Endothelial cell of umbilical vein (primary cell): ENCODE measurements at regions not wholly inside any gene's neighbourhood (a gene's known extent, or its start where the extent isn't known, plus 50 kb on each side); places are given as distances from the start of the nearest gene placed in this dataset.

Source experiments
- BruUV-seq: library from RNA; stranded (reverse); fragments of 400-500 nt; replicated peaks from 2 replicates; lab custom pipeline; 2021; lab: Mats Ljungman, UMichigan
- CTCF ChIA-PET: fragments of 300-600, 350-600 bp; sonication (Branson Sonifier 250); formaldehyde crosslinking; loops from one replicate; lab custom pipeline; 2021; ENCODE audit warnings: antibody characterized with exemption, inconsistent platforms; lab: Charles Lee
- POLR2A ChIA-PET: fragments of 300-600, 350-600 bp; sonication (Branson Sonifier 250); formaldehyde crosslinking; loops from one replicate; lab custom pipeline; 2021; ENCODE audit warnings: antibody characterized with exemption, inconsistent platforms; lab: Charles Lee
- DNase-seq: peaks from one replicate; pipeline ENCODE4 v3.0.0-alpha.2; 2011; ENCODE audit warnings: low read depth, low spot score
- FAIRE-seq: peaks from 2 replicates; lab custom pipeline; 2011; peaks lifted over from hg19 to GRCh38; lab: Jason Lieb, UNC
- H2AFZ ChIP-seq: 2 replicates; pipeline ENCODE4 v1.6.0; 2012; ENCODE audit warnings: low read depth, low read length, control low read depth, inconsistent platforms
- H3K27ac ChIP-seq: 2 replicates; pipeline ENCODE4 v1.5.1; 2011; ENCODE audit warnings: low read depth, mild to moderate bottlenecking, control low read depth, low read length, moderate library complexity; ENCODE audit not compliant: insufficient read depth
- H3K27me3 ChIP-seq, 2 experiments: 2 replicates each; pipeline versions ENCODE4 v1.6.0 to v1.6.1; 2011; ENCODE audit warnings: low read length in 2 of 2, mixed read lengths in 1 of 2; ENCODE audit not compliant: control insufficient read depth in 2 of 2, insufficient read depth in 2 of 2
- H3K36me3 ChIP-seq, 2 experiments: 2 replicates in 1 of 2; 3 replicates in 1 of 2; pipeline ENCODE4 v1.5.1; 2011; ENCODE audit warnings: low read length in 2 of 2, mild to moderate bottlenecking in 1 of 2, moderate library complexity in 1 of 2; ENCODE audit not compliant: control insufficient read depth in 2 of 2, insufficient read depth in 2 of 2; ENCODE audit errors: extremely low read depth in 1 of 2
- H3K4me1 ChIP-seq: 3 replicates; pipeline ENCODE4 v1.5.1; 2011; ENCODE audit warnings: mild to moderate bottlenecking, low read length; ENCODE audit not compliant: control insufficient read depth, insufficient read depth; ENCODE audit errors: extremely low read depth
- H3K4me2 ChIP-seq: 2 replicates; pipeline ENCODE4 v1.6.1; 2011; ENCODE audit warnings: low read length, control low read depth, mixed read lengths; ENCODE audit not compliant: insufficient read depth
- H3K4me3 ChIP-seq, 3 experiments: fragments of 200-600 bp in 1 of 3; sonication (generic), shearing (Covaris generic) in 1 of 3; replicated peaks in 1 of 3; 2 replicates each; pipeline ENCODE4 v1.5.1; 2011 to 2016; ENCODE audit warnings: control low read depth in 3 of 3, low read length in 3 of 3, mild to moderate bottlenecking in 2 of 3, inconsistent platforms in 1 of 3, low read depth in 1 of 3, moderate library complexity in 1 of 3; ENCODE audit not compliant: insufficient read depth in 1 of 3
- H3K79me2 ChIP-seq: 2 replicates; pipeline ENCODE4 v1.6.0; 2012; ENCODE audit warnings: low read length, inconsistent platforms; ENCODE audit not compliant: control insufficient read depth, insufficient read depth
- H3K9ac ChIP-seq: replicated peaks from 2 replicates; pipeline ENCODE3; 2011; ENCODE audit warnings: low read length, control low read depth; ENCODE audit not compliant: insufficient read depth; ENCODE audit errors: extremely low read depth
- H3K9me1 ChIP-seq: replicated peaks from 3 replicates; pipeline ENCODE4 v1.6.0; 2011; ENCODE audit warnings: mild to moderate bottlenecking, low read length; ENCODE audit not compliant: control insufficient read depth, insufficient read depth; ENCODE audit errors: extremely low read depth
- H3K9me3 ChIP-seq: replicated peaks from 2 replicates; pipeline ENCODE4 v1.5.1; 2012; ENCODE audit warnings: low read length, inconsistent platforms; ENCODE audit not compliant: control insufficient read depth, insufficient read depth
- H4K20me1 ChIP-seq: replicated peaks from 2 replicates; pipeline ENCODE3; 2011; ENCODE audit warnings: mild to moderate bottlenecking, low read length; ENCODE audit not compliant: control insufficient read depth, insufficient read depth; ENCODE audit errors: extremely low read depth
- CTCF ChIP-seq, 2 donors: IDR thresholded peaks; 1 replicate in 1 of 2; 2 replicates in 1 of 2; pipeline ENCODE4 v1.5.1; 2011; ENCODE audit warnings: low read length in 2 of 2, mild to moderate bottlenecking in 2 of 2, moderate library complexity in 2 of 2, control low read depth in 1 of 2, inconsistent platforms in 1 of 2, low read depth in 1 of 2; ENCODE audit not compliant: insufficient read depth in 1 of 2; ENCODE audit errors: extremely low read depth in 1 of 2
- EZH2 ChIP-seq: IDR thresholded peaks from 2 replicates; pipeline ENCODE4 v1.6.1; 2012; ENCODE audit warnings: borderline replicate concordance, low read depth, mild to moderate bottlenecking, moderate library complexity, low read length, inconsistent platforms; ENCODE audit not compliant: severe bottlenecking
- JUN ChIP-seq: IDR thresholded peaks from 2 replicates; pipeline ENCODE4 v1.6.1; 2011; ENCODE audit warnings: borderline replicate concordance, low read depth; ENCODE audit not compliant: insufficient read length, insufficient read depth
- MAX ChIP-seq: IDR thresholded peaks from 2 replicates; pipeline ENCODE4 v1.6.1; 2011; ENCODE audit not compliant: insufficient read depth, insufficient read length
- MYC ChIP-seq: IDR thresholded peaks from one replicate; pipeline ENCODE4 v1.6.1; 2011; ENCODE audit warnings: mild to moderate bottlenecking, low read depth, low read length
- POLR2A ChIP-seq: IDR thresholded peaks from 2 replicates; pipeline ENCODE4 v1.6.1; 2012; ENCODE audit warnings: low read depth, mild to moderate bottlenecking, control low read depth, low read length
- POLR2AphosphoS5 ChIP-seq: IDR thresholded peaks from 2 replicates; pipeline ENCODE4 v1.6.1; 2012; ENCODE audit warnings: low read depth, mild to moderate bottlenecking, control low read depth, low read length, moderate library complexity; ENCODE audit not compliant: insufficient read depth
- dilution Hi-C: fragments of 300-500 bp; cut with MboI; formaldehyde crosslinking; loops from one replicate; pipeline ENCODE4 v1.15.0; 2019; ENCODE audit warnings: low sequenced_read_pairs; ENCODE audit not compliant: extremely low pct_ligation_motif_present
- intact Hi-C: fragments of 100-400 bp; cut with micrococcal nuclease; formaldehyde crosslinking; loops from one replicate; pipeline ENCODE4 v1.10.0; 2022

- peaks cover 2 to 12% of the 10 kb centered on the region in 2 experiments for H3K27me3 ChIP-seq
- H3K79me2 ChIP-seq, result no peaks in the 10 kb centered on the region
- H3K27ac ChIP-seq, result no peak overlapping the region
- TF ChIP-seq POLR2A, result no peak
- TF ChIP-seq CTCF (IDR thresholded peaks at IDR 0.05; ENCODE audit: extremely low read depth in 1 of 2, insufficient read depth in 1 of 2, low read depth in 1 of 2, low read length in 2 of 2), result no peak
- TF ChIP-seq POLR2AphosphoS5, result no peak
- no peak for TF ChIP-seq MAX
- TF ChIP-seq EZH2, result no peak
- no peak for TF ChIP-seq JUN
- TF ChIP-seq MYC, result no peak
- no peaks in the 10 kb centered on the region for H3K4me1 ChIP-seq
- dilution Hi-C loops (no loop called here), intact Hi-C loops (no loop called here)
- no peak overlapping the region for H3K9ac ChIP-seq
- no peak overlapping the region for H2AFZ ChIP-seq
- DNase-seq, result no peak
- ChIA-PET CTCF (interaction anchor here (0.5 to 1.7 kb wide), 3 partner anchors 16 to 199 kb away, joined by 3 to 6 read pairs (median 4); no protein-coding TSS in a partner anchor), POLR2A (no interaction called here)
- H3K36me3 ChIP-seq, result no peaks in the 10 kb centered on the region
- H3K4me2 ChIP-seq, result no peak overlapping the region
- BruUV-seq, result no TSS peak
- no peak for FAIRE-seq
- no peaks in the 10 kb centered on the region for H4K20me1 ChIP-seq
- no peak overlapping the region for H3K4me3 ChIP-seq
- no peaks in the 10 kb centered on the region for H3K9me3 ChIP-seq
- H3K9me1 ChIP-seq, result no peaks in the 10 kb centered on the region
These were observed 102.0 kb downstream of the ZNF280B start for GRCh38 chr22:22406445-22407027.
